Left hindlimb (tissue), 1 donor: ENCODE measurements at regions not wholly inside any gene's neighbourhood (a gene's known extent, or its start where the extent isn't known, plus 50 kb on each side); places are given as distances from the start of the nearest gene placed in this dataset.
A peak's percentile ranks its signal among the peaks of the same experiment; 100 is the strongest.
"Not testable (repeated sequence)": the region's sequence is repeated elsewhere in the genome, so short reads cannot be mapped to it uniquely, and the experiment has no call there.

Source experiments
- DNase-seq: peaks from one replicate; pipeline ENCODE4 v3.0.0-alpha.2; 2018

DNA sequence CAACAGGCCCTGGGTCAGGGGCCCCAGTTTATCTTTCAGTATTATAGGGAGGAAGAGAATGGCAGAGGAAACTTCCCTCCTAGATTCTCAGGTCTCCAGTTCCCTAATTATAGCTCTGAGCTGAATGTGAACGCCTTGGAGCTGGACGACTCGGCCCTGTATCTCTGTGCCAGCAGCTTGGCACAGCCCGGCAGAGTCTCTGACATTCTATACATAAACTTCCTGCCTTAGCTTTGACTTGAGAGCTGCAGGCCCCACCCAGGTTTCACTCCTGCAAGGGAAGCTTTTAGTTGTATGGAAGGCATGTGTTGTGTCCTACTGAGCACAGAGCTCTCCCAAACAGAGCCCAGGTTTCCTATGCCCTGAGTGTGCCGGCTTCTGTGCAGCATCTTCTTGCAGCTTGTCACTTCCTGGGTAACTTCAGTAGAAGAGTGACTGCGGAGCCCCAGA is 205.6 kb upstream of the PRSS58 start:
- DNase-seq = no peak

- no peak for DNase-seq
Observed at GRCh38 chr7:142461437-142461836, 203.6 kb upstream of the PRSS58 start.

- DNase-seq = no peak
Observed at GRCh38 chr7:142460402-142461117, 202.7 kb upstream of the PRSS58 start.

- DNase-seq = peak; percentile 58
Observed at GRCh38 chr7:142459551-142459963, 201.7 kb upstream of the PRSS58 start.

DNA sequence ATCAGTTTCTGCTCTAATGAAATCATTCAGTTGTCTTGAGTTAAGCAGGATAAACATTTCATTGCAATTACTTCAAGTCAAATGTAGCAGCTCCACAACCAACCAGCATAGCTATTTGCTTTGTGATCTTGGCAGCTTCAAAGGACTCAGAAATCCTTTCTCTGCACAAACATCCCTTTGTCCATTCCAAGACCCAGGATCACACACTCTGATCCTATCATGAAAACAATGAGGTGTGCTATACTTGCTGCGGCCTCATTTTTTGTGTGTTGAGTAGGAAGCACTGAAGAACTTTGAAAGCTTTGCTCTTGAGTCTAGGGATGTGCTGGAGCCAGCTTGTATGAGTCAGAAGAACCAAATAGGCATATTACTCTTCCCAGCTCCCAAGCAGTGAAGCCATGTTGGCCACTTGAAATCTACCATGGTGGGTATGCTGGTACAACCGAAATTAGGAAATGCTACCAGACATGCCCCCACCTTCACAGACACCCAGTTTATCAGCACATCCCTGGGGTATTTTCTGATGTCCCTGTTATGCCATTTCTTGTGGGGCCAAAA is 199.4 kb upstream of the PRSS58 start:
- no peak for DNase-seq

DNA sequence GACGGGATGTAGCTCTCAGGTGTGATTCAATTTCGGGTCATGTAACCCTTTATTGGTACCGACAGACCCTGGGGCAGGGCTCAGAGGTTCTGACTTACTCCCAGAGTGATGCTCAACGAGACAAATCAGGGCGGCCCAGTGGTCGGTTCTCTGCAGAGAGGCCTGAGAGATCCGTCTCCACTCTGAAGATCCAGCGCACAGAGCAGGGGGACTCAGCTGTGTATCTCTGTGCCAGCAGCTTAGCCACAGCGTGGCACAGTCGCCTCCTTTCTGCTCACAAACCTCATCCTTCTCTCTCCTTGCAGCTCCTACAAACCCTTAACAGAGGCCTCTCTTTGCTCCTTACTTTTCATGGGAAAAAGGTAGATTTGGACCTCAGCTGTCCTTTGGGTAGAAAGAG is 197.5 kb upstream of the PRSS58 start:
- no peak for DNase-seq

DNA sequence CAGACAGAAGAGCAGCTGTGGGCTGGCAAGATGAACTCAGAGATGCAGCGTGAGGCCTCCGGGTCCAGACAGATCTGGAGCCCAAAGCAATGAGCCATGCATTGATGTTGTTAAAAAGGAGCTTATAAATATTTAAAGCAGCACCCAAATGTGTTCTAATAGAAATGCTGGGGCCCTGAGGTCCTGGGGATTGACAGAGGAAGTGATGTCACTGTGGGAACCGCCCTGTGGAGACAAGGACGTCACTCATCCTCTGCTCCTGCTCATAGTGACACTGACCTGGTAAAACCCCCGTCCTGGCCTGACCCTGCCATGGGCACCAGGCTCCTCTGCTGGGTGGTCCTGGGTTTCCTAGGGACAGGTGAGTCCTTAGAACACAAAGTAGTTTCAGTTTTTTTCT is 197.0 kb upstream of the PRSS58 start:
- DNase-seq = no peak

DNA sequence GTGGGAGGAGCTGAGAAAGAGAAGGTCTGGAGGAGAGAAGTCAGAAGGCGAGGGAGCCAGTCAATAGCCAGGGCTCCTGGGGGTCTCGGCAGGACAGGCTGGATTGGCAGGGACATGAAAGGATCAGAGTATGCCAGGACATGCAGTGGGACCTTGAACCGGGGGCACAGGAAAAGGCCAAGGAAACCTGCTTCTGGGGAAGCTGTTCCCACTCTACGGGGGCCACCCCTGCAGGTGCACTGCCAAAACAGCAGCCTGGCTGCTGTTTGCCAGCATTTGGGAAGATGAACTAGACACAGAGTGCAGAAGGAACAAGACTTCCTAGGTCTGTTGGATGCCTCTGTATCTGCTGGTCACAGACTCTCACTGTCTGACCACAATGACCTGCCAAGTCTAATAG is 194.9 kb upstream of the PRSS58 start:
- DNase-seq = no peak

- no peak for DNase-seq
Observed at GRCh38 chr7:142451817-142452216, 194.0 kb upstream of the PRSS58 start.

- DNase-seq = no peak
Observed at GRCh38 chr7:142451296-142451695, 193.4 kb upstream of the PRSS58 start.

DNA sequence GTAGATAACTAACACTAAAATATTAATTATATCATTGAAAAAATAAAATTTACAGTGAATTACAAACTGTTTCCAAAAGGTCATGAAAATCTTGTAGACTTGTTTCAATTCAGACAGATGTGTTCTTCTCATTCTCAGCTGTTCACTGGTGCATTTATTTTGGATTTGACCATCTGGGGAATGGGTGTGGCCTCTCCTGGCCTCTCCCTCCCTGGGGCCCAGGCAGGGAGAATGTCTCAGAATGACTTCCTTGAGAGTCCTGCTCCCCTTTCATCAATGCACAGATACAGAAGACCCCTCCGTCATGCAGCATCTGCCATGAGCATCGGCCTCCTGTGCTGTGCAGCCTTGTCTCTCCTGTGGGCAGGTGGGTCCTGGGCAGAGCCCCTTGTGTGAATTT is 192.8 kb upstream of the PRSS58 start:
- DNase-seq = no peak

- DNase-seq = no peak
Observed at GRCh38 chr7:142450206-142450605, 192.3 kb upstream of the PRSS58 start.

DNA sequence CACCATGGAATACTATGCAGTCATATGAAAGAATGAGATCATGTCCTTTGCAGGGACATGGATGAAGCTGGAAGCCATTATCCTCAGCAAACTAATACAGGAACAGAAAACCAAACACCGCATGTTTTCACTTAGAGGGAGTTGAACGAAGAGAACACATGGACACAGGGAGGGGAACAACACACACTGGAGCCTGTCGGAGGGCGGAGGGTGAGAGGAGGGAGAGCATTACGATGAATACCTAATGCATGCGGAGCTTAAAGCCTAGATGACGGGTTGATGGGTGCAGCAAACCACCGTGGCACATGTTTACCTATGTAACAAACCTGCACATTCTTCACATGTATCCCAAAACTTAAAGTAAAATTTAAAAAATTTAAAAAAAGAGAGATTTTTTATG is 191.0 kb upstream of the PRSS58 start:
- not testable (repeated sequence) for DNase-seq

DNA sequence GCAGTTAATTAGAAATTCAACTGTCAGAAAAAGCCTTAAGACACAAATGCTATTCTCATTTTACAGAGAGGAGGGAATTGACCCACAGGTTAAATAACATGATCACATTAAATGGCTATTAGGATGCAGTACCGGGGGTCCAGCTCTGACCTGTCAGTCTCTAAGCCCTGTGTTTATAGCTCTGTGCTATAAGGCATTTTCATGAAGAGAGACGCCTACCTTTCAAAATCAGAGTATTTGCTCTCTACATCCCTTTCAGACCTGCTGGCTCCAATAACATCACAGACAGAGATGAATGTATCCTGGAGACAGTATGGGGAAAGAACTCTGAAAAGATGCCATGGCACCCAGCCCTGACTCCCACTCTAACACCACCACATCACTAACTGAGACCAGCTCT is 189.9 kb upstream of the PRSS58 start:
- DNase-seq = no peak

DNA sequence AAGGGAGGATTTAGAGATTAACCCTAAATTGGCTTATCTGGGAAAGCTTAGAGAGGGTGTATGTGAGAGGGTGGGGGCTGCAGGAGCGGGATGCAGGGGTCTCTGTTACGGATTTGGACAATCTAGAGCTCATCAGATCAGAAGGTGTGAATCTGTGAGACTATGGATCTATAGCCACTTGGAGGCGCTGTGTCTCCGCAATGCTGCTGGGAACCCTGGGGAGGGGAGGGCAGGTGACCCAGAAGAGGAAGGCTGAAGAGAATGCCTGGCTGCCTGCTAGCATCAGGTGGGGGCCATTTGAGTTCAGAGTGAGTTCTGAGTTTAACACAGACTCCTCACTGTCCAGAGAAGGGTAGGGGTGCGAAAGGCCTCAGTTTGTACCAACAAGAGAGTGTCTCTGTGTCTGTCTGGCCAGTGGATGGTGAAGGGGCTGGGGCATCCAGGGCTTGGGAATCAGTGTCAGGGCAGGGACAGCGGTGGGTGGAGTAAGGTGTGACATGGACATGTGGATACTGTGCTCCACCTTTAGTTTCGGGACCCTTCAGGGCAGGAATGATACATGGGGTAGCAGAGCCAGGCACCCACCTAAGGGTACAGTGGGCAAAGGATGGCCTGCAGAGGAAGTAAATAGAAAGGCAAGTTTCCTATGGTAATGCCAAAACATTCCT is 187.3 kb upstream of the PRSS58 start:
- DNase-seq = no peak

DNA sequence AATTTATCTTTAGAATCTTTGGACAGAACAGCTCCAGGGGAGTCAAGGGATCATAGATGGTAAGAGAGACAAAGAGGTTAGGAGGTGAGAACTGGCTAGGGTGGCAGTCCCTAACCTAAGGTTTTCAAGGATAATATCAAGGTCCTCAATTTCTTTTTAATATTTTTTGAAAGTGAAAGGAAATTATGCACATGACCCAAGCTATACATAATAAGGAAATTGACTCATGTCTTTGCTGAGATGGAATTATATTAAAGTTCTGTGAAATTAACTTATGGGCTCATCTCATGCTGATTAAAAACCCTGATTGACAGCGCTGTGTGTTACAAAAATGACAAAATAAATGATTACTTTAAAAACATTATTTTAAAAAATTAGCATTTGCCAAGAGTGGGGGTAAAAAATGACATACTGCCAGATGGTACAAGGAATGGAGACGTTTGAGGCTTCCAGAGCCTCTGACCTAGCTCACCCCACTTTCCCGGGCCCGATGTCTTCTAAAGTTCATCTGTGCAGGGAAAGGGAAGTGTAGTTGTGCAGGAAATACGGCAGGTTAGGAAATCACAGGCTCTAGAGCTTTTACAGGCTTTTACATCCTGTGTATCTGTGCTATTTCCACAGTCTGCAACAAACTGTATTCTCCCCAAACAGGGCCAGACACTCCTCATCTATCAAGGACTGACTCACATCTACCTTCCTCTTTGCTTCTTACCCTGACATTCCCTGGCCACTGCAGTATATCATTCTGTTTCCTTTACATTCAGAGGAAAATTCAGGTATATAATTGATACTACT is 185.6 kb upstream of the PRSS58 start:
- DNase-seq = no peak

GRCh38 chr7:142442396-142442795 is 184.5 kb upstream of the PRSS58 start:
- no peak for DNase-seq

GRCh38 chr7:142440906-142441411 is 183.1 kb upstream of the PRSS58 start:
- DNase-seq = no peak

DNA sequence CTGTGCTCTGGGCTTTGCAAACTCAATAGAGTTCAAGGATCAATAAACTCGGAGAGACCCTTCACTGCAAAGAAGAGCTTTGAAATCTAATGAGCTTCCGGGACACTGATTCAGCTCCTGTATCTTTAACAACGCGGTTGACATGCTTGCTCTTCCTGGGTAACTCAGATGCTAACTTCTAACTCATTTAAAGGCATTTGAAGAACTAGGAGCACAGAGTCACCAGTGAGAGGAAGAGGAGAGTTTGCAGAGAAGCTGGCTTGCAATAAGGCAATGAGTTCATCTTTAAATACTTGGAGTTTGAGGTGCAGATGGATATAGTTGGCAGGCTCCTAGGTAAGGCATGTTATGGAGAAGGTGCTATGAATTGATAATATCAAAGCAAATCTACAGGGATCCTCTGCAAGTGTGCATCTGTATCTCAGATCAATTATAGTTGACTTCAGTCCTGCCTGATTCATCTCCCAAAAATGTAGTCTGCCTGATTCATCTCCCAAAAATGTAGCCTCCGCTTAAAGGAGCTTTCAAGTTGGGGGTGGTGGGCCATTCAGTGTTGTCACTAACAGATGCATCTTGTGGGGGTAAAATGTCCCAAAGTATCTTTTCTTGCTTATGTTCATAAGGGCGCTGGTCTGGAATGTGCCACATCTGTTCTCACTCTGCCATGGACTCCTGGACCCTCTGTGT is 182.5 kb upstream of the PRSS58 start:
- DNase-seq = no peak

DNA sequence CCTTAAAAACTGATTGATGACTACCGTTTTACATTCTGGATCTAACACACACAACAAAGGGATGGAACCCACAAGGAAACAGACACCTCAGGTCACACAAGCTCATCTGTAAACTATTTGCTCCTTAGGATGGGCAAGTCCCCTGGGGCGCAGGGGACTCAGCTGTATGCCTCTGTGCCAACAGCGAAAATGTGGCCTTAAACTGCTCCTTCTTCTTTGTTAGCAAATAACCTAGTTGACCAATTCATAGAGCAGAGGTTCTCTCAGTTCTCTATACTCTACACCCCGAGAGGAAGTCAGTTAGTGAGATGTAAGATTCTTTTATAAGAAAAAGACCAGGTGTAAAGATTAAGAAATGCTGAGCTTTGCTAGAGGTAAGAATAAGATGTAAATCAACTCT is 181.9 kb upstream of the PRSS58 start:
- DNase-seq = no peak

DNA sequence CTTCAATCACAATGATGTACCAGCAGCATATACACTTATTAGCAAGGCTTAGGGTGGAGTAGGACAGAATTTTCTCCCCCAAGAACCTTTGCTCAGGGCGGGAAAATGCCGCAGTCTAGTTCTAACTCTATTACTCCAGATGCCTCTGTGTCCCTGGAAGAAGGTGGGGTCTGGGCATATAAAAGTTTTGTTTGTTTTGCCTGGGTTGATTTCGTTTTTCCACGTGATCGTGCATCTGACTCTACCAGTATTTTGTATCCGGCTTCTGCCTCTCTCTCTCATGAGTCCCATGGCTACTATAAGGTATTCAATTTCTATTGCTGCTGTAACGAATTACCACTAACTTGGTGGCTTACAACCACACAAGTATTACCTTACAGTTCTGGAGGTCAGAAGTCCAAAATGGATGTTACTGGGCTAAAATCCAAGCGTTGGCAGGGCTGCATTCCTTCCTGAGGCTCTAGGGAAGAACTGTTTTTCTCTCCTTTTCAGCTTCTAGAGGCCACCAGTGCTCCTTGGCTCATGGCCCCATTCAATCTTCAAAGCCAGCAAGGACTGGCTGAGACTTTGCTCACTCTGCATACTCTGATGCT is 181.2 kb upstream of the PRSS58 start:
- no peak for DNase-seq

- DNase-seq = no peak
Observed at GRCh38 chr7:142438235-142438922, 180.5 kb upstream of the PRSS58 start.
